GM12864 (cell line): ENCODE measurements at regions not wholly inside any gene's neighbourhood (a gene's known extent, or its start where the extent isn't known, plus 50 kb on each side); places are given as distances from the start of the nearest gene placed in this dataset.
"Not testable (repeated sequence)": the region's sequence is repeated elsewhere in the genome, so short reads cannot be mapped to it uniquely, and the experiment has no call there.

Experiments
- DNase-seq: peaks from one replicate; pipeline ENCODE4 v3.0.0-alpha.2; 2011; ENCODE audit warnings: low read depth
- H3K4me3 ChIP-seq: 2 replicates; pipeline ENCODE4 v1.5.1; 2011; ENCODE audit warnings: mild to moderate bottlenecking, low read depth, low read length, control low read depth
- CTCF ChIP-seq: IDR thresholded peaks from 2 replicates; pipeline ENCODE4 v1.5.1; 2011; ENCODE audit warnings: low read depth, mild to moderate bottlenecking, moderate library complexity, low read length, control low read depth, inconsistent platforms; ENCODE audit errors: missing control alignments

GRCh38 chr18:78482378-78482777 lies 497.2 kb upstream of the SALL3 start:
- DNase-seq = no peak
- H3K4me3 ChIP-seq = no peak overlapping the region
- TF ChIP-seq CTCF = no peak

- no peak overlapping the region for H3K4me3 ChIP-seq
- DNase-seq = no peak
- TF ChIP-seq CTCF = no peak
Measured at GRCh38 chr18:78487649-78488048, 492.0 kb upstream of the SALL3 start.

GRCh38 chr18:78492064-78492812 lies 487.4 kb upstream of the SALL3 start:
- H3K4me3 ChIP-seq = no peak overlapping the region
- no peak for DNase-seq
- TF ChIP-seq CTCF = no peak

GRCh38 chr18:78492813-78493371 lies 486.7 kb upstream of the SALL3 start:
- no peak for TF ChIP-seq CTCF
- no peak overlapping the region for H3K4me3 ChIP-seq
- DNase-seq = no peak

GRCh38 chr18:78493490-78493889 lies 486.1 kb upstream of the SALL3 start:
- DNase-seq, H3K4me3 ChIP-seq: not testable (repeated sequence)

- no peak for TF ChIP-seq CTCF
- H3K4me3 ChIP-seq = no peak overlapping the region
- no peak for DNase-seq
Measured at GRCh38 chr18:78494204-78495085, 485.2 kb upstream of the SALL3 start.

GRCh38 chr18:78495550-78495949 lies 484.1 kb upstream of the SALL3 start:
- no peak overlapping the region for H3K4me3 ChIP-seq
- DNase-seq = no peak
- no peak for TF ChIP-seq CTCF
